SK-N-SH treated with all-trans-retinoic acid at 6 μM for 48 hours (cell line): ENCODE measurements at regions not wholly inside any gene's neighbourhood (a gene's known extent, or its start where the extent isn't known, plus 50 kb on each side); places are given as distances from the start of the nearest gene placed in this dataset.

Experiments
- ATAC-seq: fragments of 200-7000 bp; cut with Tn5 transposase; 3 replicates; pipeline ENCODE4 v1.9.1; 2020; ENCODE audit warnings: mild to moderate bottlenecking, moderate library complexity
- ARNTL ChIP-seq: fragments of 450-650 bp; formaldehyde crosslinking; IDR thresholded peaks from 2 replicates; pipeline ENCODE4 v1.5.0; 2020; ENCODE audit warnings: low read depth, mild to moderate bottlenecking, moderate library complexity, borderline replicate concordance
- BACH2 ChIP-seq: fragments of 250-450 bp; sonication (Bioruptor Pico); IDR thresholded peaks from 2 replicates; pipeline ENCODE4 v1.9.0; 2021; ENCODE audit warnings: mild to moderate bottlenecking, borderline replicate concordance
- CSDC2 ChIP-seq: fragments of 250-450 bp; sonication (Bioruptor Pico); IDR thresholded peaks from 2 replicates; pipeline ENCODE4 v1.5.0; 2020; ENCODE audit warnings: mild to moderate bottlenecking, moderate library complexity
- ESRRG ChIP-seq: fragments of 250-450 bp; sonication (Bioruptor Pico); IDR thresholded peaks from 2 replicates; pipeline ENCODE4 v1.6.1; 2021; ENCODE audit warnings: mild to moderate bottlenecking
- GLIS3 ChIP-seq: fragments of 250-450 bp; sonication (Bioruptor Pico); IDR thresholded peaks from 2 replicates; pipeline ENCODE4 v1.5.0; 2020; ENCODE audit warnings: mild to moderate bottlenecking, moderate library complexity
- ISL1 ChIP-seq: fragments of 250-450 bp; sonication (Bioruptor Pico); IDR thresholded peaks from 2 replicates; pipeline ENCODE4 v2.1.2; 2022; ENCODE audit warnings: mild to moderate bottlenecking, moderate library complexity
- OSR1 ChIP-seq: fragments of 250-450 bp; sonication (Bioruptor Pico); IDR thresholded peaks from 2 replicates; pipeline ENCODE4 v1.8.0; 2022; ENCODE audit warnings: moderate library complexity, mild to moderate bottlenecking, inconsistent platforms
- PPARA ChIP-seq: fragments of 250-450 bp; sonication (Bioruptor Pico); IDR thresholded peaks from 2 replicates; pipeline ENCODE4 v1.5.0; 2020; ENCODE audit warnings: mild to moderate bottlenecking, borderline replicate concordance
- RARB ChIP-seq: fragments of 250-450 bp; sonication (Bioruptor Pico); IDR thresholded peaks from 2 replicates; pipeline ENCODE4 v1.8.0; 2021; ENCODE audit warnings: mild to moderate bottlenecking, moderate library complexity
- SNAI2 ChIP-seq: fragments of 250-450 bp; sonication (Bioruptor Pico); IDR thresholded peaks from 2 replicates; pipeline ENCODE4 v1.5.0; 2020; ENCODE audit warnings: mild to moderate bottlenecking, moderate library complexity
- TCF4 ChIP-seq: fragments of 250-450 bp; sonication (Bioruptor Pico); IDR thresholded peaks from 2 replicates; pipeline ENCODE4 v1.8.0; 2021; ENCODE audit warnings: mild to moderate bottlenecking, moderate library complexity, borderline replicate concordance
- TOX ChIP-seq: fragments of 250-450 bp; sonication (Bioruptor Pico); IDR thresholded peaks from 2 replicates; pipeline ENCODE4 v1.8.0; 2021; ENCODE audit warnings: mild to moderate bottlenecking, moderate library complexity, borderline replicate concordance
- ZC3H10 ChIP-seq: fragments of 250-450 bp; sonication (Bioruptor Pico); IDR thresholded peaks from 2 replicates; pipeline ENCODE4 v1.5.1; 2021; ENCODE audit warnings: mild to moderate bottlenecking, moderate library complexity
- ZFP30 ChIP-seq: fragments of 450-650 bp; formaldehyde crosslinking; IDR thresholded peaks from 2 replicates; pipeline ENCODE4 v1.5.0; 2022; ENCODE audit warnings: mild to moderate bottlenecking, moderate library complexity
- ZNF565 ChIP-seq: fragments of 450-650 bp; formaldehyde crosslinking; conservative IDR thresholded peaks from 2 replicates; pipeline ENCODE4 v1.5.0; 2020; ENCODE audit warnings: low read depth, mild to moderate bottlenecking, moderate library complexity
- ZNF70 ChIP-seq: fragments of 450-650 bp; formaldehyde crosslinking; IDR thresholded peaks from 2 replicates; pipeline ENCODE4 v1.5.0; 2020; ENCODE audit warnings: mild to moderate bottlenecking, moderate library complexity
- ZNF8 ChIP-seq: fragments of 450-650 bp; formaldehyde crosslinking; IDR thresholded peaks from 2 replicates; pipeline ENCODE4 v1.5.0; 2020; ENCODE audit warnings: mild to moderate bottlenecking, moderate library complexity
- TF ChIP-seq, protein P1 (sequence below): fragments of 250-450 bp; sonication (Bioruptor Pico); IDR thresholded peaks from 2 replicates; pipeline ENCODE4 v1.5.0; 2020; ENCODE audit warnings: mild to moderate bottlenecking, moderate library complexity
- TF ChIP-seq, protein P2 (sequence below): fragments of 250-450 bp; sonication (Bioruptor Pico); IDR thresholded peaks from 2 replicates; pipeline ENCODE4 v1.8.0; 2021; ENCODE audit warnings: low read depth, mild to moderate bottlenecking, moderate library complexity, borderline replicate concordance
- TF ChIP-seq, protein P3 (sequence below): fragments of 250-450 bp; sonication (Bioruptor Pico); IDR thresholded peaks from 2 replicates; pipeline ENCODE4 v1.5.1; 2020; ENCODE audit warnings: low read depth, mild to moderate bottlenecking, moderate library complexity
- TF ChIP-seq, protein P4 (sequence below): fragments of 250-450 bp; sonication (Bioruptor Pico); IDR thresholded peaks from 2 replicates; pipeline ENCODE4 v1.5.1; 2021; ENCODE audit warnings: mild to moderate bottlenecking, moderate library complexity

DNA sequence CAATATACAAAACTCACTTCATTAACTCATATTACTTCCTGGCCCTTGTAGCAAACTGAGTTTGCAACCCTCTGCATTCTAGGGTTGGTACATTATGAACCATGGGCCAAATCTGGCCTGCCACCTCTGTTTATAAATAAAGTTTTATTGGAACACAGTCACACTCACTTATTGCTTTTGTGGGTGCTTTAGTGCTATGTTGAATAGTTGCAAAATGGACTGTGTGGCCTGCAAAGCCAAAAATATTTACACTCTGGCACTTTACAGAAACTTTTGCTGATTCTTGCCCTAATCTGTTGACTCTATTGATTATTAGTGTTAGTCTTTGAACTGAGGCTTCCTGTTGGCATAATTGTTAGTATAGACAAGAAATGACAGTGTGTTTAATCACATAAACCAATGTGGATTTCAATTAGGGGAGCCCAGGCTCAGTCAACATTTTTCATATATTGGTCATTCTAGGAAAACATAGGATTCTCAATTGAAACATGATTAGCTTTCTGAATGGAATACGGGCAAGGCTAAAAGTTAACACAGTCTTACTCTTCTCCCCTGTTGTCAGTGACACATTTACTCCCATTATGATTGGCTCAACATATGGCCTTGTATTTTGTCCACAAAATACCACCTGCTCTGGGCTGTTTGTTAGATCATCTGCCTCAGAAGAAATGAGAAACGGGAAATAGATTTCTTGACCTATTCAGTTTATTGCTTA lies 241.9 kb upstream of the ZFP64 start:
- no peak for TF ChIP-seq BACH2 (CRISPR knock-in tag)
- TF ChIP-seq, protein P1, sequence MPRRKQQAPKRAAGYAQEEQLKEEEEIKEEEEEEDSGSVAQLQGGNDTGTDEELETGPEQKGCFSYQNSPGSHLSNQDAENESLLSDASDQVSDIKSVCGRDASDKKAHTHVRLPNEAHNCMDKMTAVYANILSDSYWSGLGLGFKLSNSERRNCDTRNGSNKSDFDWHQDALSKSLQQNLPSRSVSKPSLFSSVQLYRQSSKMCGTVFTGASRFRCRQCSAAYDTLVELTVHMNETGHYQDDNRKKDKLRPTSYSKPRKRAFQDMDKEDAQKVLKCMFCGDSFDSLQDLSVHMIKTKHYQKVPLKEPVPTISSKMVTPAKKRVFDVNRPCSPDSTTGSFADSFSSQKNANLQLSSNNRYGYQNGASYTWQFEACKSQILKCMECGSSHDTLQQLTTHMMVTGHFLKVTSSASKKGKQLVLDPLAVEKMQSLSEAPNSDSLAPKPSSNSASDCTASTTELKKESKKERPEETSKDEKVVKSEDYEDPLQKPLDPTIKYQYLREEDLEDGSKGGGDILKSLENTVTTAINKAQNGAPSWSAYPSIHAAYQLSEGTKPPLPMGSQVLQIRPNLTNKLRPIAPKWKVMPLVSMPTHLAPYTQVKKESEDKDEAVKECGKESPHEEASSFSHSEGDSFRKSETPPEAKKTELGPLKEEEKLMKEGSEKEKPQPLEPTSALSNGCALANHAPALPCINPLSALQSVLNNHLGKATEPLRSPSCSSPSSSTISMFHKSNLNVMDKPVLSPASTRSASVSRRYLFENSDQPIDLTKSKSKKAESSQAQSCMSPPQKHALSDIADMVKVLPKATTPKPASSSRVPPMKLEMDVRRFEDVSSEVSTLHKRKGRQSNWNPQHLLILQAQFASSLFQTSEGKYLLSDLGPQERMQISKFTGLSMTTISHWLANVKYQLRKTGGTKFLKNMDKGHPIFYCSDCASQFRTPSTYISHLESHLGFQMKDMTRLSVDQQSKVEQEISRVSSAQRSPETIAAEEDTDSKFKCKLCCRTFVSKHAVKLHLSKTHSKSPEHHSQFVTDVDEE, result no peak
- TF ChIP-seq ZFP30 (CRISPR knock-in tag), result no peak
- no peak for TF ChIP-seq OSR1 (CRISPR knock-in tag)
- no peak for TF ChIP-seq PPARA (CRISPR knock-in tag)
- TF ChIP-seq SNAI2 (CRISPR knock-in tag), result no peak
- TF ChIP-seq ZNF565 (CRISPR knock-in tag), result no peak
- no peak for TF ChIP-seq ZC3H10 (CRISPR knock-in tag)
- TF ChIP-seq CSDC2 (CRISPR knock-in tag), result no peak
- TF ChIP-seq ZNF70 (CRISPR knock-in tag), result no peak
- TF ChIP-seq, protein P2, sequence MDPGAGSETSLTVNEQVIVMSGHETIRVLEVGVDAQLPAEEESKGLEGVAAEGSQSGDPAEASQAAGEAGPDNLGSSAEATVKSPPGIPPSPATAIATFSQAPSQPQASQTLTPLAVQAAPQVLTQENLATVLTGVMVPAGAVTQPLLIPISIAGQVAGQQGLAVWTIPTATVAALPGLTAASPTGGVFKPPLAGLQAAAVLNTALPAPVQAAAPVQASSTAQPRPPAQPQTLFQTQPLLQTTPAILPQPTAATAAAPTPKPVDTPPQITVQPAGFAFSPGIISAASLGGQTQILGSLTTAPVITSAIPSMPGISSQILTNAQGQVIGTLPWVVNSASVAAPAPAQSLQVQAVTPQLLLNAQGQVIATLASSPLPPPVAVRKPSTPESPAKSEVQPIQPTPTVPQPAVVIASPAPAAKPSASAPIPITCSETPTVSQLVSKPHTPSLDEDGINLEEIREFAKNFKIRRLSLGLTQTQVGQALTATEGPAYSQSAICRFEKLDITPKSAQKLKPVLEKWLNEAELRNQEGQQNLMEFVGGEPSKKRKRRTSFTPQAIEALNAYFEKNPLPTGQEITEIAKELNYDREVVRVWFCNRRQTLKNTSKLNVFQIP, result no peak
- TF ChIP-seq ARNTL (CRISPR knock-in tag), result no peak
- TF ChIP-seq TOX (CRISPR knock-in tag), result no peak
- TF ChIP-seq ESRRG (CRISPR knock-in tag), result no peak
- no peak for TF ChIP-seq ISL1 (CRISPR knock-in tag)
- no peak for TF ChIP-seq ZNF8 (CRISPR knock-in tag)
- TF ChIP-seq GLIS3 (CRISPR knock-in tag), result no peak
- TF ChIP-seq, protein P3, sequence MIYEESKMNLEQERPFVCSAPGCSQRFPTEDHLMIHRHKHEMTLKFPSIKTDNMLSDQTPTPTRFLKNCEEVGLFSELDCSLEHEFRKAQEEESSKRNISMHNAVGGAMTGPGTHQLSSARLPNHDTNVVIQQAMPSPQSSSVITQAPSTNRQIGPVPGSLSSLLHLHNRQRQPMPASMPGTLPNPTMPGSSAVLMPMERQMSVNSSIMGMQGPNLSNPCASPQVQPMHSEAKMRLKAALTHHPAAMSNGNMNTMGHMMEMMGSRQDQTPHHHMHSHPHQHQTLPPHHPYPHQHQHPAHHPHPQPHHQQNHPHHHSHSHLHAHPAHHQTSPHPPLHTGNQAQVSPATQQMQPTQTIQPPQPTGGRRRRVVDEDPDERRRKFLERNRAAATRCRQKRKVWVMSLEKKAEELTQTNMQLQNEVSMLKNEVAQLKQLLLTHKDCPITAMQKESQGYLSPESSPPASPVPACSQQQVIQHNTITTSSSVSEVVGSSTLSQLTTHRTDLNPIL (CRISPR knock-in tag), result no peak
- no peak for ATAC-seq

DNA sequence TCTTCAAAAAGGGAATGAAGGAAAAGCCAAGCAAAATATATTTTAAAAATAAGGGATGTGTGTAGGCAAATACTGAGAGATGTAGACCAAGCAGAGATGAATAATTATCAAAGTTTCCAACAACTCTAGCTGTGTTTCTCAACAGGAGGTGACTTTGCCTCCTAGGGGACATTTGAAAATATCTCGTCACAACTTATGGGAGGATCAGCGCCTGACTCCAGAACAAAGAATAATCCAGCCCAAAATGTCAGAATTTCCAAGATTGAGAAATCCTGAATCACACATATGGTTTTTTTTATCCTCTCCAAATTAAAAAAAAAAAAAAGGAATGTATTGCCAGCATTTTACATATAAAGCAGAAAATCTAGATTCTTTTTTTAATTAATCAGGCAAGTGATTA lies 241.2 kb upstream of the ZFP64 start:
- no peak for ATAC-seq
- TF ChIP-seq TOX (CRISPR knock-in tag), result no peak
- TF ChIP-seq ZFP30 (CRISPR knock-in tag), result no peak
- TF ChIP-seq ISL1 (CRISPR knock-in tag), result no peak
- TF ChIP-seq ZNF70 (CRISPR knock-in tag), result no peak
- no peak for TF ChIP-seq CSDC2 (CRISPR knock-in tag)
- TF ChIP-seq, all 23 proteins: peak for 0

DNA sequence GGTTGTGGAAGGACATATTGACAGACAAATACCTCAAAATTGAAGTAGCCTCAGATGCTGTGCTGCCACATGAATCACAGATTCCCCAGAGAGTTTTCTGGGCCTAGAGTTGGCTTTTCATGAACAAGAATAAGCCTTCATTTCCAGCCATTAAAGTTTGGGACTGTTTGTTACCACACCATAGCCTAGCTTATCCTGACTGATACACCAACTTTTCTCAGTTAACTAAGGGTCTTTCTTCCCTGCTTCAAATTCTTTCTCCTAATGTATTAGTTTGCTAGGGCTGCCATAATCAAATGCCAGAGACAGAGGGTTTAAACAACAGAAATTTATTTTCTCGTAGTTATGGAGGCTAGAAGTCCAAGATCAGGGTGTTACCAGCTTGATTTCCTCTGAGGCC lies 237.4 kb upstream of the ZFP64 start:
- no peak for ATAC-seq
- TF ChIP-seq TOX (CRISPR knock-in tag) (no peak), OSR1 (CRISPR knock-in tag) (no peak), TCF4 (CRISPR knock-in tag) (no peak), ISL1 (CRISPR knock-in tag) (no peak), RARB (CRISPR knock-in tag) (no peak), ESRRG (CRISPR knock-in tag) (no peak), ZC3H10 (CRISPR knock-in tag) (no peak), ZNF8 (CRISPR knock-in tag) (no peak)

DNA sequence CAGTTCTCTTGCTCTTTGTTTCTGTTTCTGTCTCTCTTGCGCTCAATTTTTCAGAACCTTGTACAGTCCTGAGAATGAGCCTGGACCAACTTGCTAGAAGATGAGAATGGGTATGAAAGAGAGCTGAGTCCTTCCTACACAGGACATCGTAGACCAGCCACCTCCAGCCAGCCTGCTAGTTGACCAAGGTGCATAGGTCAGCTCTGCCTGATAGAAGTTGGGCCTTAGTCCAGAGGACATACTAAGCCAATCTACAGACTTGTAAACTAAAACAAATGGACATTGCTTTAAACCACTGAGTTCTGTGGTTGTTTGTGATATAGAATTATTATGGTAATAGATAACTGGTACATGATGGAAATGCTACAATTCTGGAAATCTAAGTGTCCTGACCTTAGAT lies 236.4 kb upstream of the ZFP64 start:
- no peak for ATAC-seq
- TF ChIP-seq SNAI2 (CRISPR knock-in tag) (no peak), CSDC2 (CRISPR knock-in tag) (no peak), TCF4 (CRISPR knock-in tag) (no peak), RARB (CRISPR knock-in tag) (no peak), ZNF70 (CRISPR knock-in tag) (no peak), ZNF8 (CRISPR knock-in tag) (no peak), ZC3H10 (CRISPR knock-in tag) (no peak), TOX (CRISPR knock-in tag) (no peak), ARNTL (CRISPR knock-in tag) (no peak), GLIS3 (CRISPR knock-in tag) (no peak), ISL1 (CRISPR knock-in tag) (no peak), OSR1 (CRISPR knock-in tag) (no peak), BACH2 (CRISPR knock-in tag) (no peak)
- TF ChIP-seq, protein P3 (CRISPR knock-in tag), result no peak
- TF ChIP-seq, protein P1, result no peak
- TF ChIP-seq, protein P4, sequence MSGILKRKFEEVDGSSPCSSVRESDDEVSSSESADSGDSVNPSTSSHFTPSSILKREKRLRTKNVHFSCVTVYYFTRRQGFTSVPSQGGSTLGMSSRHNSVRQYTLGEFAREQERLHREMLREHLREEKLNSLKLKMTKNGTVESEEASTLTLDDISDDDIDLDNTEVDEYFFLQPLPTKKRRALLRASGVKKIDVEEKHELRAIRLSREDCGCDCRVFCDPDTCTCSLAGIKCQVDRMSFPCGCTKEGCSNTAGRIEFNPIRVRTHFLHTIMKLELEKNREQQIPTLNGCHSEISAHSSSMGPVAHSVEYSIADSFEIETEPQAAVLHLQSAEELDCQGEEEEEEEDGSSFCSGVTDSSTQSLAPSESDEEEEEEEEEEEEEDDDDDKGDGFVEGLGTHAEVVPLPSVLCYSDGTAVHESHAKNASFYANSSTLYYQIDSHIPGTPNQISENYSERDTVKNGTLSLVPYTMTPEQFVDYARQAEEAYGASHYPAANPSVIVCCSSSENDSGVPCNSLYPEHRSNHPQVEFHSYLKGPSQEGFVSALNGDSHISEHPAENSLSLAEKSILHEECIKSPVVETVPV, result no peak
